IPS DF 6.9 (cell line): ENCODE measurements at regions not wholly inside any gene's neighbourhood (a gene's known extent, or its start where the extent isn't known, plus 50 kb on each side); places are given as distances from the start of the nearest gene placed in this dataset.

Source experiments
- DNase-seq: peaks from one replicate; pipeline ENCODE4 v3.0.0-alpha.2; 2013; ENCODE audit warnings: low read depth, low spot score
- H3K27ac ChIP-seq: one replicate; pipeline ENCODE4 v1.5.1; 2013; ENCODE audit warnings: low read length, control low read depth
- H3K27me3 ChIP-seq: 2 replicates; pipeline ENCODE4 v1.6.1; 2013; ENCODE audit warnings: mild to moderate bottlenecking, low read length; ENCODE audit not compliant: control insufficient read depth, insufficient read depth
- H3K36me3 ChIP-seq: 2 replicates; pipeline ENCODE4 v1.6.1; 2013; ENCODE audit warnings: low read length; ENCODE audit not compliant: control insufficient read depth, insufficient read depth
- H3K4me1 ChIP-seq: 2 replicates; pipeline ENCODE4 v1.6.1; 2013; ENCODE audit warnings: low read length; ENCODE audit not compliant: control insufficient read depth, insufficient read depth
- H3K4me3 ChIP-seq: 2 replicates; pipeline ENCODE4 v1.5.1; 2013; ENCODE audit warnings: mild to moderate bottlenecking, low read length
- H3K9me3 ChIP-seq: 2 replicates; pipeline ENCODE4 v1.6.1; 2013; ENCODE audit warnings: low read length, inconsistent platforms; ENCODE audit not compliant: control insufficient read depth, insufficient read depth
- WGBS: extraction: QIAGEN DNeasy Blood & Tissue Kit; methylation state at CpG from one replicate; pipeline ENCODE4 v1.1.7; 2013; ENCODE audit warnings: mixed read lengths, missing lambda C conversion rate; ENCODE audit not compliant: insufficient read length, insufficient coverage; 5-methylcytosine and 5-hydroxymethylcytosine counted together

DNA sequence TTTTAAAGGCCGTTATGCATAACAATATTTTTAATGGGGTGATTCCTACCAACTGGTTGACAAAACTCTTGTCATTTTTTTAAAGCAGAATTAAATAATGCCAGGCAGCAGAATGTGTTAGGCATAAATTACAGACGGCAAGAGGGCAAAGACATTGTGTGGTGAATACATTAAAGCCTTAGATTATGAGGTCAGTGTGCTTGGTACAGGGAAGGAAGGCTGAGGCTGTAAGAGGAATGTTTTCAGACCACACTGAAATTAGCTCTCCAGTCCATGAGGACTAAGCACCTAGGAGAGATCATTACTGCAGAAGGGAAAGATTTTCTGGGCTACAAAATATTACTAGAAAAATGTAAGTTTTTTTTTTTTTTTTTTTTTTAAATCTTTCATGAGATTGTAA lies 312.8 kb upstream of the PRKCQ start:
- no peaks in the 10 kb centered on the region for H3K9me3 ChIP-seq
- no peaks in the 10 kb centered on the region for H3K36me3 ChIP-seq
- H3K4me3 ChIP-seq: no peak overlapping the region
- no CpG with 5 or more reads among the region's 2 CpGs for WGBS
- H3K27me3 ChIP-seq: no peaks in the 10 kb centered on the region
- no peak for DNase-seq
- no peak overlapping the region for H3K27ac ChIP-seq
- H3K4me1 ChIP-seq: no peaks in the 10 kb centered on the region

DNA sequence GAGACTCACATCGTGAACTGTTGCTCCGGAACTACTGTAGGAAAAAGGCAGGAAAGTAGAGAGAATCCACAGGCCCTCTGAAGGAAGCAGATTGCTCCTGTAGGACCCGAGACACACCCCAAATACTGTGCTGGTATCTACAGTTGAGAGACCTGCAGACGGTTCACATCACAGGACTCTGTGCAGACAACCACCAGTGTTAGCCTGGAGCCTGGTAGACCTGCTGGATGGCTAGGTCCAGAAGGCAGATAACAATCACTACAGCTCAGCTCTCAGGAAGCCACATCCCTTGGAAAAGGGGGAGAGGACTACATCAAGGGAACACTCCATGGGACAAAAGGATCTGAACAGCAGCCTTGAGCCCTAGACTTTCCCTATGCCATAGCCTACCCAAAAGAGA lies 311.8 kb upstream of the PRKCQ start:
- Histone ChIP-seq H3K27ac (no peak overlapping the region), H3K4me1 (0 out of 2 replicates have a peak, but pooled peaks cover 1% of the 10 kb centered on the region), H3K36me3 (no peaks in the 10 kb centered on the region), H3K4me3 (no peak overlapping the region), H3K9me3 (no peaks in the 10 kb centered on the region), H3K27me3 (no peaks in the 10 kb centered on the region)
- DNase-seq: no peak
- no CpG with 5 or more reads among the region's 4 CpGs for WGBS

DNA sequence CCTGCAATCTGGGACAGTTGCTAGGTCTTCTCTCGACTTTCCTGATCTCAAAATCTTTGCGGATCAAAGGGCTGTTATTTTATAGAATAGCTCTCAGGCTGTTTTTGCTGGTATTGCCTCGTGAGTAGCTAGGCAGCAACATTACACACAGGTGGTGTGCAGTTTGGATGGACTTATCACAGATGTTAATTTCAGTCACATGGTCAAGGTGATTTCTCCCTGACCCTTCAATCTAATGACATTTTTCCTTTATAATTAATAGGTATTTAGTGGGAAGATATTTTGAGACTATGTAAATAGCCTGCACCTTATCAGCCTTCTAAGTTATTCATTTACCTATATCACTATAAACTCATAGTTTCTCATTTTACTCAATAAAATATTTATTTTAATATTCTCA lies 309.6 kb upstream of the PRKCQ start:
- no peaks in the 10 kb centered on the region for H3K9me3 ChIP-seq
- no CpG with 5 or more reads among the region's 3 CpGs for WGBS

DNA sequence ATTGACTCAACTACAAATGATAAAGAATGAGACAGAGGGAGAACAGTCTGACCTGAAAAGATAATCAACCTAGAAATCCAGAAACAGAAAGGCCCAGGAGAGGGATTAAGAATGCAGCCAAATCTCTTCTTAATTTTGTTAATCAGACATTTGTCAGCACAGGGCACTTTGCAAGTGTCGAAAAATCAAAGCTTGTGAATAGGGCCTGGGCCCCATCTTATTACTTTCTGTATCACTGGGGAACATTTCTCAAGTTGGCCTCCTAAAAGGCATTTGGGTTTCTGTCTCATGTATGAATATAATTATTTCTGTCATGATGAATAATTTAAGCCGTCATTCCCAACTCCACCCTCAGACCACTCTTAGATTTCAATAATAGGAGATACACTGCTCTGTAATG lies 308.4 kb upstream of the PRKCQ start:
- no peak overlapping the region for H3K27ac ChIP-seq
- no CpG with 5 or more reads among the region's 2 CpGs for WGBS
- H3K4me3 ChIP-seq: no peak overlapping the region

More for the DNA sequence above, 309.6 kb upstream of the PRKCQ start:
- no peak for DNase-seq
- no peaks in the 10 kb centered on the region for H3K36me3 ChIP-seq
- H3K4me1 ChIP-seq: 0 out of 2 replicates have a peak, but pooled peaks cover 1% of the 10 kb centered on the region
- no peak overlapping the region for H3K27ac ChIP-seq
- no peaks in the 10 kb centered on the region for H3K27me3 ChIP-seq
- H3K4me3 ChIP-seq: no peak overlapping the region

DNA sequence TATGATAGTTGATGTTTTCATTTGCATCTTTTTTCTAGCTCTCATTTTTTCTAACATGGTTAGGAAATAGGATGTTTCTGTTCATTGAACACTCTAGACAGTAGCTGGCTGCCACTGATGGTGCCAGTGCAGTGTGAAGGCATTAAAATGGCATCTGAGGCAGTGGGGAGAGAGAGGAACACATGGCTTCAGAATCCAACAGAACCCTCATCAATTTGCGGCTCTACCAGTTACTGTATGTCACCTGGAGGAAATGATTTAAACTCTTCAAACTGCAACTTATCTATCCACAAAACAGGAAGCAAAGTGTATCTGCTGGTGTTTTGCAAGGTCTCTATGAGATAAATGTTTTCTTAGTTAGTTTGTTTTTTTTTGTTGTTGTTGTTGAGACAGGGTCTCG lies 305.2 kb upstream of the PRKCQ start:
- Histone ChIP-seq H3K4me1 (0 out of 2 replicates have a peak, but pooled peaks cover 1% of the 10 kb centered on the region), H3K9me3 (no peaks in the 10 kb centered on the region), H3K4me3 (no peak overlapping the region), H3K27me3 (no peaks in the 10 kb centered on the region), H3K36me3 (no peaks in the 10 kb centered on the region), H3K27ac (no peak overlapping the region)
- no peak for DNase-seq
- no CpG with 5 or more reads among the region's 2 CpGs for WGBS

More for the DNA sequence above, 308.4 kb upstream of the PRKCQ start:
- Histone ChIP-seq H3K36me3 (no peaks in the 10 kb centered on the region), H3K27me3 (no peaks in the 10 kb centered on the region), H3K4me1 (0 out of 2 replicates have a peak, but pooled peaks cover 1% of the 10 kb centered on the region), H3K9me3 (no peaks in the 10 kb centered on the region)
- DNase-seq: no peak

DNA sequence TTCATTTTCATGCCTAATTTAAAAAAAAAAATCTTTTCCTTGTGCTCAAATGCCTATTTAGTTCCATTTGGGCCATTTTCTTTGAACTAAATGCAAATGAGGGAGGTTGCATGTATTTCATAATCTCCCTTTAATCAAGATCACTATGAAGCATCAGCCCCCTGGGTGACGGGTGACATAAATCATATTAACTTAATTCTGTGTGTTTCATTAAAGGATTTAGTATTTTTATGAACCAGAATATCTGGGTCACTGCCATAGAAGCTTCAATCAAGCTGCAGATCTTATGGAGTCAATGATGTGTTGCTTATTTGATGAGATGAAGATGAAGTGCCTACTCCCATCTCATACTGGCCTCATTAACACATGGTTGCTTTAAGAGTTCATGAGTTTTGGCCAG lies 301.9 kb upstream of the PRKCQ start:
- WGBS: no CpG with 5 or more reads among the region's 1 CpG
- Histone ChIP-seq H3K27me3 (no peaks in the 10 kb centered on the region), H3K36me3 (no peaks in the 10 kb centered on the region), H3K4me1 (no peaks in the 10 kb centered on the region), H3K27ac (no peak overlapping the region), H3K4me3 (no peak overlapping the region), H3K9me3 (no peaks in the 10 kb centered on the region)
- DNase-seq: no peak

DNA sequence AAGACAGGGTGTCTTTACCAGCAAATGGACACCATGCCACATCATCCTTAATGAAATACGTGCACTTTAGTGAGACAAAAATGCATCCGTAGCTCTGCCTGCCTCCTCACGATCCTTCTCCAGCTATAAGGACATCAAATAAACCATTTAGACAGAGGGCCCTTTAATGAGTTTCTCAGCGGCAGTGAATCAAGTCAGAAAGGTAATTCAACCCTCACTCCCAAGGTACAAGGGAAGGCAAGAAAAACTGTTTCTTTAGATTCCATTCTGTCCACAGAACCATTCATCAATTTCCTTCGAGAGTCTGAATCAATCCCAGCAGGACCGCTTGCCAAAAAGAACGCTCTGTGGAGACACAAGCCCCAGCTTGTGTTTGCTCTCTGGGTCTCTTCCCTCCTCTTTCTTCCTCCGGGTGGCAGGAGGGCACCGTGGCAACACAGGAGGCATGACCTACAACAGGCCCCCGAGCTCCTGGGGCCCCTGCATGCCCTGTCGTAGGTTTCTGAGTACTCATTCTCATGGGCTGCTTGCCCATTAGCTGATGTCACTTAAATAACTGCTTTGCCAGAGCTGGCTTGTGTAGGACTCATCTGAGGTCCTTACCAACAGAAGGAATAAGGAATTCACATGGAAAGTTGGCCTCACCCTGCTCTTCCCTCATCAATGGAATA lies 297.8 kb upstream of the PRKCQ start:
- H3K36me3 ChIP-seq: no peaks in the 10 kb centered on the region
- no peaks in the 10 kb centered on the region for H3K27me3 ChIP-seq
- H3K27ac ChIP-seq: no peak overlapping the region
- H3K4me3 ChIP-seq: no peak overlapping the region
- H3K4me1 ChIP-seq: no peaks in the 10 kb centered on the region; the same call in 1 of the 2 replicates
- H3K9me3 ChIP-seq: no peaks in the 10 kb centered on the region
- DNase-seq: no peak
- WGBS: no CpG with 5 or more reads among the region's 11 CpGs

DNA sequence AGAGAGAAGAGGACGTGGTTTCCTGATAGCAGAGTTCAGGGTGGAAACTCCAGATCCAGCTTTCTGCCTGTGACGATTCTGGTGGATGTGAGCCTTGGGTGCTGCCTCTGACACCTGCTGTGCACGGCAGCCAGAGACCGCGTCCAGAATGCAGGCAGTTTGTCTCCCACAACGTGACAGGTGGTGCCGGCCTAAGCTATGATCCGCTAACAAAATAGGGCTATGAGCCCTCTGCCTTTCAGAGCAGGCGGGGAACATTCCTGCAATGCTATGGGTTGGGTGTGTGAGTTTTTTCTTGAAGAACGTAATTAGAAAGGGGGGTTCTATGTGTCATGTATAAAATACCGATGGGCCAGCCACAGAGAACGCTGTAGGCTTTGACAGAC lies 297.3 kb upstream of the PRKCQ start:
- no peaks in the 10 kb centered on the region for H3K9me3 ChIP-seq
- H3K4me1 ChIP-seq: no peaks in the 10 kb centered on the region; the same call in 1 of the 2 replicates
- no peak for DNase-seq
- no CpG with 5 or more reads among the region's 12 CpGs for WGBS
- no peak overlapping the region for H3K27ac ChIP-seq
- no peak overlapping the region for H3K4me3 ChIP-seq
- no peaks in the 10 kb centered on the region for H3K27me3 ChIP-seq
- no peaks in the 10 kb centered on the region for H3K36me3 ChIP-seq

DNA sequence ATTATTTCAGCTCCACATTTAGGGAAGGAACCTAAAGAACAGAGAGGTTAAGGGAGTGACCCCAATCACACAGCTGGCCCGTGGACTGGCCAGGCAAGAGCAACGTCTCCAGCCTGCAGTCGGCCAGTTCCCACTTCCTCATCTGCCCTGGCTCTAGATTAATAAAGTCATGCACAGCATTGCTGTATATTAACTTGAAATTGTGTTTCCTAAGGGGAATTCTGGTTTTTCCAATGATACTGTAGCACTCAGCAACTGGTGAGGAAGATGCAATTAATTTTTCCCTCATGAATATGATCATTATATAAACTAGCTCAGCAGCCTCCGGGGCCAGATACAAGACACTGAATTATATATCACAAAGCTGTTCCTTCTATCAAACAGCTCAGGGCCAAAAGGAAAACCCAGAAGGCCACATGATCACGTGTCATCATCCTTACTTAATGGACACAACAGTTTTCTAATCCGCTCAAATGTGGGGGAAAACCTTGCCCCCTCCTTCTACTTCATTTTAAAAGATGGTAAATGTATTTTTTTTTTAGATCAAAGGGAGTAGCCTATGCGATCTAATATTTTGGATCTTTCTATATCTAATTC lies 295.3 kb upstream of the PRKCQ start:
- Histone ChIP-seq H3K27ac (no peak overlapping the region), H3K9me3 (no peaks in the 10 kb centered on the region), H3K27me3 (no peaks in the 10 kb centered on the region), H3K4me3 (no peak overlapping the region), H3K36me3 (no peaks in the 10 kb centered on the region), H3K4me1 (no peaks in the 10 kb centered on the region; the same call in 1 of the 2 replicates)
- WGBS: no CpG with 5 or more reads among the region's 7 CpGs
- no peak for DNase-seq

DNA sequence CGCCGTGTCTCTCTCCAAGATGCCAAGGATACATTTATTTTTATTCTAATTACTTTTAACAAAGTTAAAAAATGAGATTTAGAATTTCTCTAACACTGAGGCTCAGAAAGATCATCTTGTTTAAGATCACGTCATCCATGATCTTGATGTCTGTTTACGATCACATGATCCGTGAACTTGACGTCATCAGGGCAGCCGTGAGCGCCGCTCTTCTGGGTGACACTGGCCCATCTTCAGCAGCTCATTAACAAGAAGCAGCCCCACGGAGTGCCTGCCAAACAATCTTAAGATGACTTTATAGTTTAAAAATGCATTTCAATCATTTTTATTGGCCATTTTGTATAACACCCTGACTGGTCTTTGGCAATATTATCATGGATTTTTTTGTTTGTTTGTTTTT lies 291.1 kb upstream of the PRKCQ start:
- H3K4me1 ChIP-seq: no peaks in the 10 kb centered on the region; the same call in 1 of the 2 replicates
- H3K9me3 ChIP-seq: no peaks in the 10 kb centered on the region
- DNase-seq: no peak
- no peaks in the 10 kb centered on the region for H3K27me3 ChIP-seq
- no peak overlapping the region for H3K4me3 ChIP-seq
- WGBS: no CpG with 5 or more reads among the region's 10 CpGs
- H3K36me3 ChIP-seq: no peaks in the 10 kb centered on the region
- no peak overlapping the region for H3K27ac ChIP-seq
